ENCODE measurements at regions not wholly inside any gene's neighbourhood (a gene's known extent, or its start where the extent isn't known, plus 50 kb on each side); places are given as distances from the start of the nearest gene placed in this dataset.

DNA sequence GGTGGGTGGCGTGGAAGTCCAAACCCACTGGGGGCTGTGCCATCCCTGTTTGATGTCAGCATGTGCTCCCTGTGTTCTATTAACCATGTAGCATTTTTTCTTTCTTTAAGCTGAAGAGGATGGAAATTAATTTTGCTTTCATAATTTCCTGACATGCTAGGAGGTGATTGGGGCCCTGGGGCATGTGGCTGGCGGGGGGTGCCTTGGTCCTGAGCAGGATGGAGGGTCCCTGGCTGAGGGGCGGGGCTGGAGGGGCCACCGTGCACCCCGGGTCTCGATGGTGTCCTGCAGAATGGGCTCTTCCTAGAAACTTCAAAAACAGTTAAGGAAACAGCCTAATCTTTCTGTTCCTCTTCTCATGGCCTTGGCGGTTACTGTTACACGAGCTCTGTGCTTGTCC lies 69.3 kb upstream of the IRX4 start:
- peaks cover 32% of the 10 kb centered on the region for H3K27me3 Mint-ChIP-seq
- no peaks in the 10 kb centered on the region for H3K36me3 Mint-ChIP-seq (ENCODE audit: low read depth)
- POLR2A ChIA-PET = no interaction called here

DNA sequence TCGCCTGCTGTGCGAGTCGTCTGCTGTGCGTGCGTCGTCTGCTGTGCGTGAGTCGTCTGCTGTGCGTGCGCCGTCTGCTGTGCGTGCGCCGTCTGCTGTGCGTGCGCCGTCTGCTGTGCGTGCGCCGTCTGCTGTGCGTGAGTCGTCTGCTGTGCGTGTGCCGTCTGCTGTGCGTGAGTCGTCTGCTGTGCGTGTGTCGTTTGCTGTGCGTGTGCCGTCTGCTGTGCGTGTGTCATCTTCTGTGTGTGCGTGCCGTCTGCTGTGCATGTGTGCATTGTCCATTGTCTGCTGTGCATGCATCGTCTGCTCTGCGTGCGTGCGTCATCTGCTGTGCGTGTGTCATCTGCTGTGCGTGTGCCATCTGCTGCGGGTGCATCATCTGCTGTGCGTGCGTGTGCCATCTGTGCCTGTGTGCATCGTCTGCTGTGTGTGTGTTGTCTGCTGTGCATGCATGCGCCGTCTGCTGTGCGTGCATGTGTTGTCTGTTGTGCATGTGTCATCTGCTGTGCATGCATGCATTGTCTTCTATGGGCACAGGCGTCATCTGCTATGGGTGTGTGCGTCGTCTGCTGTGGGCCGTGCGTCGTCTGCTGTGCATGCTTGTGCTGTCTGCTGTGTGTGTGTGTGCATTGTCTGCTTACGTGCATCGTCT lies 68.6 kb upstream of the IRX4 start:
- Mint-ChIP-seq H3K27ac (no peak overlapping the region), H3K4me3 (no peak overlapping the region), H3K36me3 (ENCODE audit: low read depth) (no peaks in the 10 kb centered on the region), H3K4me1 (no peaks in the 10 kb centered on the region), H3K27me3 (peaks cover 36% of the 10 kb centered on the region), H3K9me3 (ENCODE audit: low read depth) (no peaks in the 10 kb centered on the region)
- no peak for ATAC-seq
- intact Hi-C loops (cut with DNase I, micrococcal nuclease) = no loop called here
- ChIA-PET POLR2A (no interaction called here), CTCF (interaction anchor here (0.5 kb wide), 1 partner anchor 20 kb away, joined by 4 read pairs; no protein-coding TSS in a partner anchor)
- DNase-seq = no peak

More for the DNA sequence above, 69.3 kb upstream of the IRX4 start:
- DNase-seq (no peak), ATAC-seq (no peak)
- CTCF ChIA-PET = interaction anchor here (0.8 kb wide), 1 partner anchor 40 kb away, joined by 4 read pairs; no protein-coding TSS in a partner anchor
- no peaks in the 10 kb centered on the region for H3K4me1 Mint-ChIP-seq
- no peak overlapping the region for H3K27ac Mint-ChIP-seq
- intact Hi-C loops (cut with DNase I, micrococcal nuclease) = no loop called here
- H3K4me3 Mint-ChIP-seq = no peak overlapping the region
- H3K9me3 Mint-ChIP-seq (ENCODE audit: low read depth) = no peaks in the 10 kb centered on the region

DNA sequence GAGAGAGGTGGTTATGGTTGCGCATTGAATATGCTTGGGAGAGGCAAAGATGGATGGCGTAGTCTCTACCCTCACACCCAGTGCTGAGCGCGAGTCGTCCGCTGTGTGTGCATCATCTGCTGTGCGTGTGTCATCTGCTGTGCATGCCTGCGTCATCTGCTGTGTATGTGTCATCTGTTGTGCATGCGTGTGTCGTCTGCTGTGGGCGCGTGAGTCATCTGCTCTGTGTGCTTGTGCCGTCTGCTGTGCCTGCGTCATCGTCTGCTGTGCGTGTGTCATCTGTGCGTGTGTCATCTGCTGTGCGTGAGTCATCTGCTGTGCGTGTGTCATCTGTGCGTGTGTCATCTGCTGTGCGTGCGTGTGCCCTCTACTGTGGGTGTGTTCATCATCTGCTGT lies 68.0 kb upstream of the IRX4 start:
- Mint-ChIP-seq H3K27me3 (peaks cover 36% of the 10 kb centered on the region), H3K27ac (no peak overlapping the region), H3K4me3 (no peak overlapping the region), H3K36me3 (ENCODE audit: low read depth) (no peaks in the 10 kb centered on the region), H3K9me3 (ENCODE audit: low read depth) (no peaks in the 10 kb centered on the region), H3K4me1 (no peaks in the 10 kb centered on the region)
- ATAC-seq = peak; percentile 36
- DNase-seq = peak; percentile 36
- ChIA-PET CTCF (interaction anchor here (0.5 kb wide), 1 partner anchor 19 kb away, joined by 4 read pairs; no protein-coding TSS in a partner anchor), POLR2A (no interaction called here)
- intact Hi-C loops (cut with DNase I, micrococcal nuclease) = no loop called here

DNA sequence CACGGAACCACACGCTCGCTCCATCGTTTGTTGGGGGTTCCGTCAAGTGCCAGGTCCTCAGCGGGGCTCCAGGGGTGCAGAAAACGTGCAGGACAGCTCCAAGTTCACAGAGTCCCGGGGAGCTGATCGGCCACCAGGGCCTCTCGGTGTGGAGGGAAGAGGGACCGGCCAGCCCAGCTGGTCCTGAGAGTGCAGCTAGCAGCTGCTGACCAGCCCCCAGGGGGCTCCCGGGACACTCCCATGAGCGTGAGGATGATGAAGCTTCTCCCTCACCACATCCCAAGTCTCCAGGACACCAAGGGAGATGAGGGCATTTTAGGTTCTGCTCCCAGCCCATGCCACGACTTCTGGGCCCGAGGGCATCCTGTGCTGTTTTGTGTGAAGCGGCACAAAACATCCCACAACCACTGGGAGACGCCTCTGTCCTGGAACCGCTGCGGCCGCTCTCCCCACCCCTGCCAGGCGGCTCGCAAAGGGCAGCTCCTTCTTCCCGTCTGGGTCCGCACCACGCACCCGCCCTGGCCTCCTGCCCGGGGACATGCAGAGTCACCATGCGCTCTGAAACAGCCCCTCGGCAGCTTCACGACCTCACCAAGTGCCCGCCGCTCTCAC lies 67.5 kb upstream of the IRX4 start:
- CTCF ChIA-PET = interaction anchor here (0.5 kb wide), 1 partner anchor 19 kb away, joined by 4 read pairs; no protein-coding TSS in a partner anchor
- Mint-ChIP-seq H3K27ac (no peak overlapping the region), H3K27me3 (peaks cover 33% of the 10 kb centered on the region), H3K4me3 (no peak overlapping the region), H3K9me3 (ENCODE audit: low read depth) (no peaks in the 10 kb centered on the region), H3K36me3 (ENCODE audit: low read depth) (no peaks in the 10 kb centered on the region), H3K4me1 (no peaks in the 10 kb centered on the region)
- intact Hi-C loops (cut with DNase I, micrococcal nuclease) = no loop called here
- POLR2A ChIA-PET = no interaction called here
- DNase-seq (no peak), ATAC-seq (no peak)

DNA sequence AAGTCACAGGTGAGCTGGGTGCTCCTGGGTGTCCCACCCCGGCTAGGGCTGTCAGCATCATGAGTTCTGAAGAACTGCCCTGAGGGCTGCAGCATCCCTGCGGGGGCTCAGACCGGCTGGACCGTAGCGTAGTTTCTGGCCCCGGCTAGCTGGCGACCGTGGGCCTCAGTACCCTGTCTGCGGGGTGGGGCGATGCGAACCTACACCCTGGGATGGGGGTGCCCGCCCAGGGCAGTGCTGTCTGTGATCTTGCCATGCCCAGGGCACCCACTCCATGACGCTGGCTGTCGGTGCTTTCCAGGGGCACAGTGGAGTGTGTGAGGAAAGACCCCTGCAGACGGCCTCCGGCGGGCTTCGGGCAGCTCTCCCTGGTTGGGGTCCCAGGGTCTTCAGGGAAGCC lies 66.5 kb upstream of the IRX4 start:
- Mint-ChIP-seq H3K4me3 (no peak overlapping the region), H3K36me3 (ENCODE audit: low read depth) (no peaks in the 10 kb centered on the region), H3K27me3 (peaks cover 31% of the 10 kb centered on the region), H3K27ac (no peak overlapping the region), H3K4me1 (no peaks in the 10 kb centered on the region), H3K9me3 (ENCODE audit: low read depth) (no peaks in the 10 kb centered on the region)
- ChIA-PET CTCF (no interaction called here), POLR2A (no interaction called here)
- intact Hi-C loops (cut with DNase I, micrococcal nuclease) = no loop called here
- ATAC-seq = no peak
- DNase-seq = no peak

DNA sequence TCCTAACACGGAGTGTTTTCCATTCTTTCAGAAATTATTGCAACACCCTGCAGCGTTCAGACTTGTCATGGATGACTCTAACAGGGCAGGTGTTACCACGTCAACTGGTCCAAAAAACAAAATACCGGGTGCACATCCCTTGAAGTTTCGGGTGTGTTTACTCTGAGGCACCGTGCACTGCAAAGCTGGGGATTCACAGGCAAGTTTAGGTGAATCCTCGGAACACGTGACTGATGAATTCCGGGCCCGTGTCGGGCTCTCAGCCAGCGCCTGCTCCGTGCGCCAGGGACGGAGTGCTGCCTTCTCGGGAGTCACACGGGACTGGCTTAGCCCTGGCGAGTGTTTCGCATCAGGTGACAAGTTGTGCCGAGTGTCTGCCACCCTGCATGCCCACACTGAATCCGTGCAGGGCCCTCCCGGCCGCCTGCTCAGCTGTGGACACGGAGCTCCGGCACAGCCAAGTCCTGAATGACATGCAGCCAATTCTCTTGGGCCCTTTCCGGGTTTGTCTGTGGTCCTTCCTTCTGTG lies 66.0 kb upstream of the IRX4 start:
- intact Hi-C loops (cut with DNase I, micrococcal nuclease) = no loop called here
- Mint-ChIP-seq H3K4me3 (no peak overlapping the region), H3K9me3 (ENCODE audit: low read depth) (no peaks in the 10 kb centered on the region), H3K27ac (no peak overlapping the region), H3K27me3 (peaks cover 33% of the 10 kb centered on the region), H3K36me3 (ENCODE audit: low read depth) (no peaks in the 10 kb centered on the region), H3K4me1 (no peaks in the 10 kb centered on the region)
- no peak for ATAC-seq
- CTCF ChIA-PET = interaction anchor here (0.7 kb wide), 1 partner anchor 178 kb away, joined by 3 read pairs; no protein-coding TSS in a partner anchor
- no peak for DNase-seq
- POLR2A ChIA-PET = no interaction called here

DNA sequence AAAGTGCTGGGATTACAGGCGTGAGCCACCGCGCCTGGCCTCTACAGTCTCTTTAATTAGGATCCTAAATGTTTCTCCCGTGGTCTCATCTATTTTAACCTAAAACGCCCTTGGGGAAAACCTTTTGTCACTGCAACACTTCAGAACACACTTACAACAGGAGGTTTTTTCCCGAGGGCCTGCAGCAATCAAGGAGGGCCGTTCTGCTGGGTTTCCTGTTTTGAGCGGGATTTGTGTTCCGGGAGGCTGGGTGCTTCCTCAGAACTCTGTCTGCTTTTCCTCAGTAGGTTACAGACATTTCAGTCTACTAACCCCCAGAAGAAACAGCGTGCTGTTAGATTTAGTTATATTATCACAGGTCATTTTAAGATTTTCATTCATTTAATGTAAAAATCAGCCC lies 65.4 kb upstream of the IRX4 start:
- no peaks in the 10 kb centered on the region for H3K36me3 Mint-ChIP-seq (ENCODE audit: low read depth)
- POLR2A ChIA-PET = no interaction called here
- no peaks in the 10 kb centered on the region for H3K9me3 Mint-ChIP-seq (ENCODE audit: low read depth)
- intact Hi-C loops (cut with DNase I, micrococcal nuclease) = no loop called here
- DNase-seq = no peak
- peaks cover 32% of the 10 kb centered on the region for H3K27me3 Mint-ChIP-seq
- H3K4me3 Mint-ChIP-seq = no peak overlapping the region
- no peak overlapping the region for H3K27ac Mint-ChIP-seq
- H3K4me1 Mint-ChIP-seq = no peaks in the 10 kb centered on the region
- CTCF ChIA-PET = interaction anchor here (0.7 kb wide), 1 partner anchor 177 kb away, joined by 3 read pairs; no protein-coding TSS in a partner anchor
- ATAC-seq = no peak

DNA sequence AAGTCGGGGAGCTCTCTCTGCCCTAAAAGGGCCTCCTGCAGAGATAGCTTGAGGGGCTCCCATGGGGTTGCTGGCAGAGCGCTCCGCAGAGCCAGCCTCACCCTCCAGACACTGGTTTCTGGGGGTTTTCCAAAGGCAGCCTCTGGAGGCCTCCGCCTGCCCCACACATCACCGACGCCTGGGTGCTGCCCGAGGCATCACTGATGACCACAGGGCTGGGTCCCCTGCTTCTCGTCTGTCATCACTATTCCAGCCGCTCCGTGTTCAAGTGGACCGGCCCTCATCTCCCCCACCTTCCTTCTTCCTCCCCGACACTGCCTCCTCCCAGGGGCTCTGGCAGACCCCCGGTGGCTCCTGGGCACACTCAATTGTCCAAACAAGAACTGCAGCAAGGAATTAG lies 64.1 kb upstream of the IRX4 start:
- H3K9me3 Mint-ChIP-seq (ENCODE audit: low read depth) = no peaks in the 10 kb centered on the region
- ChIA-PET POLR2A (no interaction called here), CTCF (no interaction called here)
- H3K27me3 Mint-ChIP-seq = peaks cover 32% of the 10 kb centered on the region
- no peaks in the 10 kb centered on the region for H3K36me3 Mint-ChIP-seq (ENCODE audit: low read depth)
- no peak overlapping the region for H3K27ac Mint-ChIP-seq
- intact Hi-C loops (cut with DNase I, micrococcal nuclease) = no loop called here
- H3K4me3 Mint-ChIP-seq = no peak overlapping the region
- H3K4me1 Mint-ChIP-seq = no peaks in the 10 kb centered on the region
- DNase-seq (no peak), ATAC-seq (no peak)

DNA sequence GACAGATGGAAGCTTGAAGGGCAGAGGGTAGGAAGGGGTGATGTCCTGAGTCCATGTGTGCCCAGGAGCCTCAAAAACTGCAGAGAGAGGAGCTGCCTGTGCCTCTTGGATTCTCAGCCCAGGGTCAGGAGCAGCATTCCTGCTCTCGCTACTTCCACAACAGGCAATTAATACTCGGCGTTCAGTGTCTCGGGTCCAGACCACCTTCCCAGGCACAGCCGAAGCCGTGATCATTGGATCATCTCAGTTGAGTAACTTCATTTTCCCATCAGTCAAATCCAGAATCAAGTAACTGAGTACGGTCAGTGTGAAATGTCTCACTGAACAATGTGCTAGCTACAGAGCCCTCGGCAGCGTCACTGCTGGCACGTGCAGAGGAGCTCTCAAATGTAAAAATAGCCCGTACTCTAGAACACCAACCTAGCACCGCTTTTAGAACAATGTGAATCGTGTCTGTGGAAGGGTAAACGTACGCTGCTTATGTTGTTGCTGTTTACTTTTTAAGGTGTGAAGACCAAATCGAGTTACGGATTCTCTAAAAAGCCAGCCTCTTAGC lies 63.5 kb upstream of the IRX4 start:
- ChIA-PET CTCF (no interaction called here), POLR2A (no interaction called here)
- H3K27ac Mint-ChIP-seq = no peak overlapping the region
- no peaks in the 10 kb centered on the region for H3K36me3 Mint-ChIP-seq (ENCODE audit: low read depth)
- H3K27me3 Mint-ChIP-seq = peaks cover 27% of the 10 kb centered on the region
- DNase-seq (no peak), ATAC-seq (no peak)
- H3K9me3 Mint-ChIP-seq (ENCODE audit: low read depth) = no peaks in the 10 kb centered on the region
- no peaks in the 10 kb centered on the region for H3K4me1 Mint-ChIP-seq
- intact Hi-C loops (cut with DNase I, micrococcal nuclease) = no loop called here
- H3K4me3 Mint-ChIP-seq = no peak overlapping the region

DNA sequence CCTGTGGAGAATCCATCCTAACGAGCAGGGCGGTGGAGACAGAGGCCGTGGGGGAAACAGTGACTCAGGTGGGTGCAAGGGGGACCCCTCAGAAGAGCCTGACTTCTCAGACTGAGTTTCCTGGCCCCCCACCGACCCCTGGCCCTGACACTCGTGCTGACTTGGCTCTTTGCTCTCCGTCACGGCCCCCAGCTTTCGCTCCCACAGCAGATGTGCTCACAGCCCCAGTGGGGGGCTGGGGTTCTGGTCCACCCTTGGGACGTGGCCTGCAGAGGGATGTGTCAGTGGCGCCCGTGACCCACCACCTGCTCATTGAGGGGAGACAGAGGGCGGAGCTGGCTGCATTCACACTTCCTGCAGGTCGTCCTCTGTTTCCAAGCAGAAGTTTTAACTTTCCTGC lies 62.9 kb upstream of the IRX4 start:
- ChIA-PET CTCF (no interaction called here), POLR2A (no interaction called here)
- Mint-ChIP-seq H3K4me1 (no peaks in the 10 kb centered on the region), H3K4me3 (no peak overlapping the region), H3K36me3 (ENCODE audit: low read depth) (no peaks in the 10 kb centered on the region), H3K9me3 (ENCODE audit: low read depth) (no peaks in the 10 kb centered on the region), H3K27ac (no peak overlapping the region), H3K27me3 (peaks cover 24% of the 10 kb centered on the region)
- DNase-seq (no peak), ATAC-seq (no peak)
- intact Hi-C loops (cut with DNase I, micrococcal nuclease) = no loop called here

DNA sequence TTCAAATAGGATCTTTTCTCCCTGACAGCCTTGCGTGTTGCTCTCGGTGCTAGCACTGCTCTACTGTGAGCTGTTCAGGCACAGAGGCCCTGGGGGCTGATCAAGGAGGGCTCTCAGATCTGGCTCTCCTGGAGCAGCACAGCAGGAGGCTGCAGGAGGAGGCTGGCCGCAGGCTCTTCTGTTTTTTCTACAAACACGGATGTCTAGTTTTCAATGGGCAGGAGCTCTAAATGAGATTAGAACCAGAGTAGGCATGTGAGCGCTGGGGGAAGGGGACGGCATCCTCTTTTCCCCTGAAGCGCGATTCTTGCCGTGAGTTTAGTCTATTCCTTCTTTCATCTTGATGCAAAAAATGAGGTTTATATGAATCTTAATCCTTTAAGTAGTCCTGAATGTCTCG lies 61.7 kb upstream of the IRX4 start:
- no peaks in the 10 kb centered on the region for H3K36me3 Mint-ChIP-seq (ENCODE audit: low read depth)
- DNase-seq (no peak), ATAC-seq (no peak)
- intact Hi-C loops (cut with DNase I, micrococcal nuclease) = no loop called here
- H3K27ac Mint-ChIP-seq = no peak overlapping the region
- H3K4me3 Mint-ChIP-seq = no peak overlapping the region
- H3K27me3 Mint-ChIP-seq = peaks cover 18% of the 10 kb centered on the region
- POLR2A ChIA-PET = no interaction called here
- H3K9me3 Mint-ChIP-seq (ENCODE audit: low read depth) = no peaks in the 10 kb centered on the region
- H3K4me1 Mint-ChIP-seq = no peaks in the 10 kb centered on the region
- CTCF ChIA-PET = no interaction called here

DNA sequence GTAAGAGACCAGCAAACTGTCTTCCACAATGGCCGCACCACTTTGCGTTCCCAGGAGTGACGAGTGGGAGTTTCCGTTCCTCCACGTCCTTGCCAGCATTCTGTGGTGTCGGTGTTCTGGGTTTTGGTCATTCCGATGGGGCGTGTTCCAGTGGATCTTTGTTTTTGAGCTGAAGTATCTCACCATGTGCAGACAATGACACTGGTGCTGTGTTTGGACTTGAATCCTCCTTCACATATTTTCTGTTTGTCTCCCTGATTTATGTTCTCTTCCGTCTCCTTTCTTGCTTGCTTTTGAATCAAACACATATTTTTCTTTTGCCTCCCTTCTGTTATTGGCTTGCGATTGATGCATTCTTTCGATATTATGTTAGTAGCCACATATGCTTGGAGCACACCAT lies 60.8 kb upstream of the IRX4 start:
- intact Hi-C loops (cut with DNase I, micrococcal nuclease) = no loop called here
- ATAC-seq (no peak), DNase-seq (no peak)
- H3K27me3 Mint-ChIP-seq = peaks cover 18% of the 10 kb centered on the region
- ChIA-PET POLR2A (no interaction called here), CTCF (no interaction called here)
- H3K4me1 Mint-ChIP-seq = no peaks in the 10 kb centered on the region
- H3K36me3 Mint-ChIP-seq (ENCODE audit: low read depth) = no peaks in the 10 kb centered on the region
- no peaks in the 10 kb centered on the region for H3K9me3 Mint-ChIP-seq (ENCODE audit: low read depth)
- H3K27ac Mint-ChIP-seq = no peak overlapping the region
- H3K4me3 Mint-ChIP-seq = no peak overlapping the region

Measured in activated CD4-positive, alpha-beta T cell treated with anti-CD3 and anti-CD28 coated beads for 36 hours (primary cell).